Esophagus muscularis mucosa (tissue), 4 donors: ENCODE measurements at regions not wholly inside any gene's neighbourhood (a gene's known extent, or its start where the extent isn't known, plus 50 kb on each side); places are given as distances from the start of the nearest gene placed in this dataset.
A peak's percentile ranks its signal among the peaks of the same experiment; 100 is the strongest.

Experiments used
- DNase-seq: peaks from one replicate; pipeline ENCODE4 v3.0.0-alpha.2; 2017; ENCODE audit errors: extremely low spot score
- H3K27ac ChIP-seq, 4 donors: fragments of 200-600 bp; sonication (generic); replicated peaks in 1 of 4; 1 replicate in 3 of 4; 2 replicates in 1 of 4; pipeline ENCODE4 v1.5.1; 2016 to 2019; ENCODE audit warnings: mild to moderate bottlenecking in 1 of 4
- H3K27me3 ChIP-seq, 4 donors: fragments of 200-600 bp; sonication (generic); one replicate each; pipeline versions ENCODE4 v1.5.1 to v1.6.0; 2016 to 2019
- H3K36me3 ChIP-seq, 4 donors: fragments of 200-600 bp; sonication (generic); one replicate each; pipeline ENCODE4 v1.5.1; 2016 to 2019
- H3K4me1 ChIP-seq, 4 donors: fragments of 200-600 bp; sonication (generic); one replicate each; pipeline ENCODE4 v1.5.1; 2016 to 2019
- H3K4me3 ChIP-seq, 4 donors: fragments of 200-600 bp; sonication (generic); 1 replicate in 2 of 4; 2 replicates in 2 of 4; pipeline ENCODE4 v1.5.1; 2016 to 2019; ENCODE audit warnings: mild to moderate bottlenecking in 4 of 4, moderate library complexity in 1 of 4
- H3K9me3 ChIP-seq, 4 donors: fragments of 200-600 bp; sonication (generic); 1 replicate in 3 of 4; 2 replicates in 1 of 4; pipeline ENCODE4 v1.5.1; 2016 to 2019
- EP300 ChIP-seq: sonication (generic); formaldehyde crosslinking; IDR thresholded peaks from one replicate; pipeline ENCODE4 v1.6.1; 2017; ENCODE audit warnings: antibody characterized with exemption
- POLR2A ChIP-seq: fragments of 450-650 bp; IDR thresholded peaks from one replicate; pipeline ENCODE4 v1.6.1; 2017; ENCODE audit warnings: antibody characterized with exemption, moderate library complexity, mild to moderate bottlenecking, low read depth
- POLR2AphosphoS5 ChIP-seq, 2 donors: sonication (generic); formaldehyde crosslinking; IDR thresholded peaks; one replicate each; pipeline ENCODE4 v1.6.1; 2017; ENCODE audit warnings: antibody characterized with exemption in 2 of 2
- WGBS: methylation state at CpG from one replicate; pipeline ENCODE4 v1.1.5; 2018; 5-methylcytosine and 5-hydroxymethylcytosine counted together
- intact Hi-C: fragments of 100-400 bp; cut with DNase I; formaldehyde crosslinking; loops from one replicate; pipeline ENCODE4 v1.15.1; 2023
- TF ChIP-seq, protein P1 (sequence below), 3 experiments: fragments of 200-600 bp in 2 of 3; fragments of 450-650 bp in 1 of 3; sonication (generic) in 2 of 3; IDR thresholded peaks; one replicate each; pipeline ENCODE4 v1.5.1; 2017 to 2019; ENCODE audit warnings: antibody characterized with exemption in 3 of 3, mild to moderate bottlenecking in 2 of 3, moderate library complexity in 1 of 3

GRCh38 chr2:111239107-111239506 lies 118.4 kb downstream of the BCL2L11 start:
- Histone ChIP-seq H3K4me3 (no peak overlapping the region), H3K4me1 (no peaks in the 10 kb centered on the region), H3K27me3 (no peaks in the 10 kb centered on the region), H3K36me3 (no peaks in the 10 kb centered on the region), H3K9me3 (no peaks in the 10 kb centered on the region), H3K27ac (no peak overlapping the region)
- intact Hi-C loops = no loop called here
- 95% methylated on average over 4 of the region's 4 CpGs for WGBS
- no peak for TF ChIP-seq EP300
- no peak for TF ChIP-seq POLR2AphosphoS5 (IDR thresholded peaks at IDR 0.05)
- TF ChIP-seq POLR2A = no peak
- TF ChIP-seq, protein P1, sequence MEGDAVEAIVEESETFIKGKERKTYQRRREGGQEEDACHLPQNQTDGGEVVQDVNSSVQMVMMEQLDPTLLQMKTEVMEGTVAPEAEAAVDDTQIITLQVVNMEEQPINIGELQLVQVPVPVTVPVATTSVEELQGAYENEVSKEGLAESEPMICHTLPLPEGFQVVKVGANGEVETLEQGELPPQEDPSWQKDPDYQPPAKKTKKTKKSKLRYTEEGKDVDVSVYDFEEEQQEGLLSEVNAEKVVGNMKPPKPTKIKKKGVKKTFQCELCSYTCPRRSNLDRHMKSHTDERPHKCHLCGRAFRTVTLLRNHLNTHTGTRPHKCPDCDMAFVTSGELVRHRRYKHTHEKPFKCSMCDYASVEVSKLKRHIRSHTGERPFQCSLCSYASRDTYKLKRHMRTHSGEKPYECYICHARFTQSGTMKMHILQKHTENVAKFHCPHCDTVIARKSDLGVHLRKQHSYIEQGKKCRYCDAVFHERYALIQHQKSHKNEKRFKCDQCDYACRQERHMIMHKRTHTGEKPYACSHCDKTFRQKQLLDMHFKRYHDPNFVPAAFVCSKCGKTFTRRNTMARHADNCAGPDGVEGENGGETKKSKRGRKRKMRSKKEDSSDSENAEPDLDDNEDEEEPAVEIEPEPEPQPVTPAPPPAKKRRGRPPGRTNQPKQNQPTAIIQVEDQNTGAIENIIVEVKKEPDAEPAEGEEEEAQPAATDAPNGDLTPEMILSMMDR (IDR thresholded peaks at IDR 0.05) = no peak
- DNase-seq = peak; percentile 72

- DNase-seq = peak; percentile 53
- no peaks in the 10 kb centered on the region for H3K9me3 ChIP-seq
- intact Hi-C loops = no loop called here
- H3K4me3 ChIP-seq = no peak overlapping the region
- H3K4me1 ChIP-seq = no peaks in the 10 kb centered on the region
- H3K27me3 ChIP-seq = no peaks in the 10 kb centered on the region
- 96% methylated on average over 3 of the region's 3 CpGs for WGBS
- H3K27ac ChIP-seq = no peak overlapping the region
- H3K36me3 ChIP-seq = no peaks in the 10 kb centered on the region
- TF ChIP-seq POLR2A (no peak), POLR2AphosphoS5 (IDR thresholded peaks at IDR 0.05) (no peak), EP300 (no peak)
- TF ChIP-seq, protein P1 (IDR thresholded peaks at IDR 0.05) = no peak
Measured at GRCh38 chr2:111239581-111240249, 119.0 kb downstream of the BCL2L11 start.

DNA sequence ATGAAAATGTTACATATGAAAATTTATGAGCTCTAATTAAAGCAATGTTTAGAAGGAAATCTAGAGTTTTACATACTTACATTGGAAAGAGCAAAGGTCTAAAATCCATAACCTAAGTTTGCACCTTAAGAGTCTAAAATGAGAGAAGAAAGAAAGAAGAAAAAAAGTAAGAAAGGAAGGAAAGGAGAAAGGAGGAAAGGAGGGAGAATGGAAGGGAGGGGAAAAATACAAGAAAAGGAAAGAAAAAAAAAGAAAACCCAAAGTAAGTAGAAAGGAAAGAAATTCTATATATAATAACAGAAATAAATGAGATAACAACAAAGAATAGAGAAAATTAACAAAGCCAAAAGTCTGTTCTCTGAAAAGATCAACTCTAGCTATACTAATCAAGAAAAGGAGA lies 122.6 kb downstream of the BCL2L11 start:
- H3K9me3 ChIP-seq = no peaks in the 10 kb centered on the region
- H3K4me1 ChIP-seq = no peaks in the 10 kb centered on the region
- TF ChIP-seq POLR2AphosphoS5 (IDR thresholded peaks at IDR 0.05) = no peak
- no peak for TF ChIP-seq POLR2A
- no peak for TF ChIP-seq EP300
- TF ChIP-seq, protein P1 (IDR thresholded peaks at IDR 0.05) = no peak
- H3K27me3 ChIP-seq = no peaks in the 10 kb centered on the region
- intact Hi-C loops = no loop called here
- no peak overlapping the region for H3K4me3 ChIP-seq
- H3K27ac ChIP-seq = no peak overlapping the region
- DNase-seq = no peak
- no peaks in the 10 kb centered on the region for H3K36me3 ChIP-seq

- Histone ChIP-seq H3K27me3 (no peaks in the 10 kb centered on the region), H3K27ac (no peak overlapping the region), H3K36me3 (no peaks in the 10 kb centered on the region), H3K9me3 (no peaks in the 10 kb centered on the region), H3K4me1 (no peaks in the 10 kb centered on the region), H3K4me3 (no peak overlapping the region)
- TF ChIP-seq POLR2AphosphoS5 (IDR thresholded peaks at IDR 0.05) (no peak), POLR2A (no peak), EP300 (no peak)
- TF ChIP-seq, protein P1 (IDR thresholded peaks at IDR 0.05) = no peak
- 88% methylated on average over 3 of the region's 3 CpGs for WGBS
- DNase-seq = no peak
- intact Hi-C loops = no loop called here
Measured at GRCh38 chr2:111244864-111245263, 124.2 kb downstream of the BCL2L11 start.

GRCh38 chr2:111246620-111247061 lies 125.9 kb downstream of the BCL2L11 start:
- intact Hi-C loops = no loop called here
- H3K9me3 ChIP-seq = no peaks in the 10 kb centered on the region
- no peak overlapping the region for H3K4me3 ChIP-seq
- no peaks in the 10 kb centered on the region for H3K4me1 ChIP-seq
- no peak for TF ChIP-seq POLR2AphosphoS5 (IDR thresholded peaks at IDR 0.05)
- H3K27ac ChIP-seq = no peak overlapping the region
- WGBS = 95% methylated on average over 4 of the region's 4 CpGs
- H3K36me3 ChIP-seq = no peaks in the 10 kb centered on the region
- DNase-seq = peak; percentile 78
- no peaks in the 10 kb centered on the region for H3K27me3 ChIP-seq
